22Rv1 (cell line): ENCODE measurements at regions not wholly inside any gene's neighbourhood (a gene's known extent, or its start where the extent isn't known, plus 50 kb on each side); places are given as distances from the start of the nearest gene placed in this dataset.

Source experiments
- H3K27ac ChIP-seq: fragments of 450-650 bp; 2 replicates; pipeline ENCODE4 v1.5.1; 2017
- CTCF ChIP-seq: fragments of 450-650 bp; IDR thresholded peaks from 2 replicates; pipeline ENCODE4 v1.5.1; 2017; ENCODE audit warnings: mild to moderate bottlenecking
- ZFX ChIP-seq: fragments of 450-650 bp; IDR thresholded peaks from 2 replicates; pipeline ENCODE4 v1.6.1; 2017; ENCODE audit warnings: antibody characterized with exemption, borderline replicate concordance

- TF ChIP-seq ZFX (no peak), CTCF (no peak)
- H3K27ac ChIP-seq: no peak overlapping the region
These were observed 168.0 kb downstream of the SNX10 start for GRCh38 chr7:26459540-26460193.

GRCh38 chr7:26460351-26461085 lies 168.9 kb downstream of the SNX10 start:
- TF ChIP-seq ZFX: no peak
- TF ChIP-seq CTCF: no peak
- H3K27ac ChIP-seq: no peak overlapping the region

- no peak overlapping the region for H3K27ac ChIP-seq
- TF ChIP-seq ZFX (no peak), CTCF (no peak)
These were observed 169.9 kb downstream of the SNX10 start for GRCh38 chr7:26461518-26461917.

- H3K27ac ChIP-seq: no peak overlapping the region
- no peak for TF ChIP-seq CTCF
- no peak for TF ChIP-seq ZFX
These were observed 174.3 kb downstream of the SNX10 start for GRCh38 chr7:26466007-26466406.

GRCh38 chr7:26467104-26467503 lies 175.4 kb downstream of the SNX10 start:
- H3K27ac ChIP-seq: no peak overlapping the region
- TF ChIP-seq CTCF (no peak), ZFX (no peak)

- no peak for TF ChIP-seq CTCF
- TF ChIP-seq ZFX: no peak
- no peak overlapping the region for H3K27ac ChIP-seq
These were observed 175.9 kb downstream of the SNX10 start for GRCh38 chr7:26467541-26467940.

GRCh38 chr7:26468625-26469024 lies 177.0 kb downstream of the SNX10 start:
- H3K27ac ChIP-seq: no peak overlapping the region
- TF ChIP-seq CTCF (no peak), ZFX (no peak)
